ENCODE measurements at regions not wholly inside any gene's neighbourhood (a gene's known extent, or its start where the extent isn't known, plus 50 kb on each side); places are given as distances from the start of the nearest gene placed in this dataset.
A peak's percentile ranks its signal among the peaks of the same experiment; 100 is the strongest.

GRCh38 chr11:80727315-80727714 is 1286.5 kb upstream of the TENM4 start:
- Mint-ChIP-seq H3K9me3 (ENCODE audit: low read depth) (no peaks in the 10 kb centered on the region), H3K36me3 (ENCODE audit: insufficient read depth) (no peaks in the 10 kb centered on the region), H3K4me1 (ENCODE audit: low read depth) (peaks cover 6% of the 10 kb centered on the region), H3K27me3 (no peaks in the 10 kb centered on the region), H3K27ac (no peak overlapping the region), H3K4me3 (ENCODE audit: low read depth) (no peak overlapping the region)
- DNase-seq (ENCODE audit: low spot score, unreplicated experiment) = no peak
- peak; percentile 42 for TF ChIP-seq CTCF (IDR thresholded peaks at IDR 0.05; ENCODE audit: unreplicated experiment)

- no peak for TF ChIP-seq CTCF (IDR thresholded peaks at IDR 0.05; ENCODE audit: unreplicated experiment)
- Mint-ChIP-seq H3K9me3 (ENCODE audit: low read depth) (no peaks in the 10 kb centered on the region), H3K27ac (no peak overlapping the region), H3K4me3 (ENCODE audit: low read depth) (no peak overlapping the region), H3K27me3 (no peaks in the 10 kb centered on the region), H3K4me1 (ENCODE audit: low read depth) (peaks cover 6% of the 10 kb centered on the region), H3K36me3 (ENCODE audit: insufficient read depth) (no peaks in the 10 kb centered on the region)
- DNase-seq (ENCODE audit: low spot score, unreplicated experiment) = no peak
Measured at GRCh38 chr11:80726236-80726635, 1285.4 kb upstream of the TENM4 start.

GRCh38 chr11:80724366-80724765 is 1283.5 kb upstream of the TENM4 start:
- H3K27ac Mint-ChIP-seq = no peak overlapping the region
- no peak for DNase-seq (ENCODE audit: low spot score, unreplicated experiment)
- peaks cover 6% of the 10 kb centered on the region for H3K4me1 Mint-ChIP-seq (ENCODE audit: low read depth)
- H3K27me3 Mint-ChIP-seq = no peaks in the 10 kb centered on the region
- H3K4me3 Mint-ChIP-seq (ENCODE audit: low read depth) = no peak overlapping the region
- H3K9me3 Mint-ChIP-seq (ENCODE audit: low read depth) = no peaks in the 10 kb centered on the region
- no peaks in the 10 kb centered on the region for H3K36me3 Mint-ChIP-seq (ENCODE audit: insufficient read depth)
- no peak for TF ChIP-seq CTCF (IDR thresholded peaks at IDR 0.05; ENCODE audit: unreplicated experiment)

GRCh38 chr11:80722629-80723028 is 1281.8 kb upstream of the TENM4 start:
- Mint-ChIP-seq H3K27me3 (no peaks in the 10 kb centered on the region), H3K27ac (no peak overlapping the region), H3K4me1 (ENCODE audit: low read depth) (peaks cover 6% of the 10 kb centered on the region), H3K9me3 (ENCODE audit: low read depth) (no peaks in the 10 kb centered on the region), H3K4me3 (ENCODE audit: low read depth) (no peak overlapping the region), H3K36me3 (ENCODE audit: insufficient read depth) (no peaks in the 10 kb centered on the region)
- TF ChIP-seq CTCF (IDR thresholded peaks at IDR 0.05; ENCODE audit: unreplicated experiment) = no peak
- no peak for DNase-seq (ENCODE audit: low spot score, unreplicated experiment)

- Mint-ChIP-seq H3K9me3 (ENCODE audit: low read depth) (no peaks in the 10 kb centered on the region), H3K4me1 (ENCODE audit: low read depth) (peaks cover 6% of the 10 kb centered on the region), H3K4me3 (ENCODE audit: low read depth) (no peak overlapping the region), H3K36me3 (ENCODE audit: insufficient read depth) (no peaks in the 10 kb centered on the region), H3K27ac (no peak overlapping the region), H3K27me3 (no peaks in the 10 kb centered on the region)
- DNase-seq (ENCODE audit: low spot score, unreplicated experiment) = no peak
- no peak for TF ChIP-seq CTCF (IDR thresholded peaks at IDR 0.05; ENCODE audit: unreplicated experiment)
Measured at GRCh38 chr11:80720295-80720694, 1279.5 kb upstream of the TENM4 start.

Measured in progenitor cell of endocrine pancreas (in vitro differentiated cells).